ENCODE measurements at regions not wholly inside any gene's neighbourhood (a gene's known extent, or its start where the extent isn't known, plus 50 kb on each side); places are given as distances from the start of the nearest gene placed in this dataset.

GRCh38 chr7:35419391-35419755, 165.5 kb upstream of the TBX20 start:
- POLR2A ChIA-PET = no interaction called here
- intact Hi-C loops (cut with micrococcal nuclease; ENCODE audit: unreplicated experiment) = no loop called here
- BruUV-seq (replicated peaks) = no TSS peak
- Histone ChIP-seq H3K4me1 (ENCODE audit: control insufficient read depth, insufficient read depth, low read length) (no peaks in the 10 kb centered on the region), H4K20me1 (ENCODE audit: control insufficient read depth, insufficient read depth) (no peaks in the 10 kb centered on the region; the same call in 1 of the 2 replicates), H3K9me3 (replicated peaks; ENCODE audit: control insufficient read depth, insufficient read depth, low read length) (no peaks in the 10 kb centered on the region), H3K9ac (ENCODE audit: control insufficient read depth, insufficient read depth, low read length) (no peak overlapping the region), H3K36me3 (ENCODE audit: control insufficient read depth in 2 of 2, insufficient read depth in 2 of 2, low read length in 1 of 2) (no peaks in the 10 kb centered on the region), H3K79me2 (ENCODE audit: control insufficient read depth, insufficient read depth, low read length) (no peaks in the 10 kb centered on the region), H3K4me3 (no peak overlapping the region), H3K27ac (ENCODE audit: control insufficient read depth, insufficient read depth) (no peak overlapping the region), H3K4me2 (ENCODE audit: control insufficient read depth, insufficient read depth) (no peak overlapping the region), H2AFZ (ENCODE audit: control insufficient read depth, low read depth, low read length) (no peak overlapping the region), H3K27me3 (replicated peaks in 1 of 2; ENCODE audit: control insufficient read depth in 2 of 2, insufficient read depth in 2 of 2, low read length in 1 of 2) (no peaks in the 10 kb centered on the region; a peak in 1 of 4 replicates)
- no peak for FAIRE-seq
- no peak for DNase-seq (ENCODE audit: low read depth, low spot score)
- in situ Hi-C loops (cut with MboI) = no loop called here
- CTCF ChIA-PET = no interaction called here
- SMC1A ChIA-PET (ENCODE audit: uncharacterized antibody, unreplicated experiment) = interaction anchor here (0.6 to 1.4 kb wide), 2 partner anchors 101 to 327 kb away, joined by 3 read pairs; no protein-coding TSS in a partner anchor
- no peak for ATAC-seq
- 27% methylated on average over 5 of the region's 5 CpGs for WGBS (ENCODE audit: insufficient coverage, insufficient replicate concordance, low lambda C conversion rate, missing lambda C conversion rate)
- RAD21 ChIA-PET (ENCODE audit: unreplicated experiment) = no interaction called here
- TF ChIP-seq RAD21 (IDR thresholded peaks at IDR 0.05; ENCODE audit: insufficient read depth, low read depth, low read length) (no peak), RELB (IDR thresholded peaks at IDR 0.05; ENCODE audit: low read depth) (no peak), USF2 (IDR thresholded peaks at IDR 0.05; ENCODE audit: borderline replicate concordance, low read depth, low read length) (no peak), EZH2 (IDR thresholded peaks at IDR 0.05; ENCODE audit: borderline replicate concordance, control insufficient read depth, low read depth, low read length) (no peak), TAF1 (IDR thresholded peaks at IDR 0.05; ENCODE audit: borderline replicate concordance, low read depth, low read length) (no peak), KAT2A (conservative IDR thresholded peaks at IDR 0.05; ENCODE audit: control insufficient read depth, low read depth, low read length) (no peak), BACH1 (IDR thresholded peaks at IDR 0.05; ENCODE audit: borderline replicate concordance) (no peak), CTCF (IDR thresholded peaks at IDR 0.05 in 2 of 3, conservative IDR thresholded peaks at IDR 0.05 in 1 of 3; ENCODE audit: control insufficient read depth in 2 of 3, extremely low read depth in 1 of 3, insufficient read depth in 1 of 3, low read depth in 3 of 3, low read length in 3 of 3) (no peak), SREBF2 (IDR thresholded peaks at IDR 0.05; ENCODE audit: low read length) (no peak), REST (IDR thresholded peaks at IDR 0.05; ENCODE audit: low read depth, low read length) (no peak), ETV6 (conservative IDR thresholded peaks at IDR 0.05 in 1 of 2, IDR thresholded peaks at IDR 0.05 in 1 of 2; ENCODE audit: borderline replicate concordance in 1 of 2, low read depth in 1 of 2) (no peak), CEBPZ (IDR thresholded peaks at IDR 0.05; ENCODE audit: low read depth, low read length) (no peak)

Data from GM12878 (cell line).